Renal cortical epithelial cell (primary cell): ENCODE measurements at regions not wholly inside any gene's neighbourhood (a gene's known extent, or its start where the extent isn't known, plus 50 kb on each side); places are given as distances from the start of the nearest gene placed in this dataset.

ENCODE experiments used
- DNase-seq: peaks from one replicate; pipeline ENCODE4 v3.0.0-alpha.2; 2011; ENCODE audit warnings: low read depth

- DNase-seq: peak; percentile 99
Observed at GRCh38 chr2:8086796-8087479, 594.9 kb upstream of the ID2 start.

GRCh38 chr2:8087480-8087840 lies 594.4 kb upstream of the ID2 start:
- DNase-seq: no peak

GRCh38 chr2:8088810-8089209 lies 593.0 kb upstream of the ID2 start:
- DNase-seq: no peak

DNA sequence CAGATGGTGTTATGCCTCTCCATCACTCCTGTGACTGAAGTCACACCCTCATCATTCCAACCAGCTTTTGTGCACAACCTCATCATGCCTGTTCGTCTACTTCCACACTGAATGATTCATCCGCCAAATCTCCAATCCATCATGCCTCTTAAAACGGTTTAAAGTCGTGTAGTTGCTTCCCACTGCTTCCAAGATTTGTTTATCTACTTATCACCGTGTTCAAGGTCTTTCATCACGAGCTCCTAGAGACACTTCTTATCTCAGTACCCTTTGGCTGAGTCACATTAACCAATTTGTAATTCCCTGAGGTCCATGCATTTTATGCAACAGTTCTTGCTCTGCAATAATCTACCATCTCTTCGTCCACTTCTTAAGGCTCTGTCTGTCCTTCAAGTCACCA lies 592.3 kb upstream of the ID2 start:
- no peak for DNase-seq

GRCh38 chr2:8090748-8091700 lies 590.8 kb upstream of the ID2 start:
- peak; percentile 98 for DNase-seq

GRCh38 chr2:8094526-8094925 lies 587.3 kb upstream of the ID2 start:
- DNase-seq: no peak

DNA sequence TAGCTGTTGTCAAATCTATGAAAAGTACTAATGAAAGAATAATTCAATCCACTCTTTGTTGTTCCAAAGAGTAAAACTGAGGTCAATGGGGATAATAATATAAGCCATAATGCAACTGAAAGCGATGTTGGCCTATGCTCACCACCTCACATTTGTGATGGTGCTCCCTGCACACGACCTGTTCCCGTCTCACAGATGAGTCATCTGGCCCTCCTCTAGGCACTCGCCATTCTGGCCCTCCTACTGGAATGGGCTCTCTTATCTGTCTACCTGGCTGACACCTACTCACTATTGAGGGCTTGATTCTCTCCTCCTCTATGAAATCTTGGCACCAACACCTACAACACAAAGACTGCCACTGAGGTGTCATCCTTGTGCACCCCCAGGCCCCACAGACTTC lies 585.9 kb upstream of the ID2 start:
- DNase-seq: no peak

DNA sequence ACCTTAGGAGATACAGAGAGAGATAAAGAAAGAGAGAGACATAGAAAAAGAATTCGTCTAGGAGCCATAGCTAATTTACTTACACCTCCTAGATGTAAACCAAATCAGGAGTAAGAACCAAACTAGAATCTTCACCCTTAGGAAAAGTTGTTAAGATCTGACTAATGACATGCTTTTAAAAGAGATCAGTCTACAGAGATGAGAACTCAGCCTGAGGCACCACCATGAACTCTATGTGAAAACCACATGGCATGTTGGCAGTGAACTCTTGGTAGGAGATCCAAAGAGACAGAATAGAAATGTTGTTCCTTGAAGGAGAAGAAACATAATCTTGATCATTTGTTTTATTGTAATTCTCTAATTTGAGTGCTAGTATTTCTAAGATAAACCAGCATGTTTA lies 585.4 kb upstream of the ID2 start:
- DNase-seq: no peak

DNA sequence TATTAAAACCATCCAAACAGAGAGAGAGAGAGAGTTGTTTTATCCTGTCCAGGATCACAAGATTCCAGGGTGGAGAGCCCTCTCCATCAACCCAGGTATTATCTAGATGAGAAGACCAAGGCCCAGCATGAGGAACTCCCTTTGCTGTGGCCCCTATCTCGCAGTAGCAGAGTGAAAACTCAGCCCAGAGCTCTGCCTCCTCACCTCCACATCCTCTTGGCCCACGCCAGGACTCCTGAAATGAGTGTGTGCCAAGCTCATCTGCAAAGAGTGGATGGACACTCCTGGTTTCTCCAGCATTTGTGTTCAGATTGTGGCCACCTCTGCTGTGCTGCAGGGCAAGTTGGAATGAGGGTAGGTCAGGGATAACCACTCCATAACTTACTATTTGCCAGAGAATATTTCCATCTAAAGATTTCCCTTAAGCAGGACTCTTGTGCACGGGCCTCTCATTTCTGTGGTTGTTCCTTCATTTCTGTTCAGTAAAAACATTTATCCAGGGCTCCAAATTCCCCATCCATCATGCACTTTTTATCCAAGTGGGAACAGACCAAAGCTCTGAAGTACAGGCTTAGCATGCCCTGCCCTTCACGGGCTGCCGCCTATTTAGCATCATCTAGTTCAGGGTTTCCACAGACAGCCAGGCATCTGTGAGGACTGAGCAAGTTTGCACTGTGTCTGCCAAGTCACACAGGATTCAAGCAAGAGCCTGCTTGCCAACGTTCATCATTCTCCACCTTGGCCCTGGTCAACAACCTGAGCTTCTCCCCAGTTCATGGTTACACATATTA lies 583.2 kb upstream of the ID2 start:
- DNase-seq: no peak

DNA sequence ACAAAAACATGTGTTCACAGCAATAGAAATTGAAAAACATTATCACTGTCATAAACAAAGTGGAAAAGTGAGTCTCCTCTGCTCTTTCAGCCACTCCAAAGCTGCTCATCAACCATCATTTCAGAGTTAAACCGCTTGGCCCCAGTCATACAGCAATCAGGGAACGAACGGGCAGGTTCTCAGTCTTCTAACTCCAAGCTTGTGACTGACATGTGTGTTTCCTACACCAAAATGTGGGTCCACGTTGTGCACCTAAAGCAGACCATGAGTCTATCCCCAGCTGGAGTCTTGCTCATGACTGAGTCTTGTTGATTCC lies 582.6 kb upstream of the ID2 start:
- DNase-seq: no peak

GRCh38 chr2:8101614-8102277 lies 580.1 kb upstream of the ID2 start:
- no peak for DNase-seq

DNA sequence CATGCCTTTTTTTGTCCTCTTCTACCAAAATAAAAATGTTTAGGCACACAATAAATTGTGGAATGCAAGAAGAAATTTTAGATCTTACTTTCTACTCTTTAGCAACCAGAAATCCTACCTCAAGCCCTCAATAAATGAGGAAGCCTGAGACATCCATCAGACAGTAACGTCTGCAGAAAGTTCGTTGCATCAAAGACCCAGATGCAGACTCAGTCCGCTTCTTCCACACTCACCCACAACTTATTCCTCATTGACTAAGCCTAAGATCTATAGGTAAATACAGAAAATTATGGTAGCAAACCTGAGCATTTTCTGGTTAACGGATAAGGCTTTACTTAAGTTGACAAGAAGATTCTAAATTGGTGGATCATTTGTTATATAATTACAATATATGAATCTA lies 579.4 kb upstream of the ID2 start:
- DNase-seq: no peak

- peak; percentile 87 for DNase-seq
Observed at GRCh38 chr2:8103085-8103708, 578.7 kb upstream of the ID2 start.

- no peak for DNase-seq
Observed at GRCh38 chr2:8107150-8107549, 574.7 kb upstream of the ID2 start.

DNA sequence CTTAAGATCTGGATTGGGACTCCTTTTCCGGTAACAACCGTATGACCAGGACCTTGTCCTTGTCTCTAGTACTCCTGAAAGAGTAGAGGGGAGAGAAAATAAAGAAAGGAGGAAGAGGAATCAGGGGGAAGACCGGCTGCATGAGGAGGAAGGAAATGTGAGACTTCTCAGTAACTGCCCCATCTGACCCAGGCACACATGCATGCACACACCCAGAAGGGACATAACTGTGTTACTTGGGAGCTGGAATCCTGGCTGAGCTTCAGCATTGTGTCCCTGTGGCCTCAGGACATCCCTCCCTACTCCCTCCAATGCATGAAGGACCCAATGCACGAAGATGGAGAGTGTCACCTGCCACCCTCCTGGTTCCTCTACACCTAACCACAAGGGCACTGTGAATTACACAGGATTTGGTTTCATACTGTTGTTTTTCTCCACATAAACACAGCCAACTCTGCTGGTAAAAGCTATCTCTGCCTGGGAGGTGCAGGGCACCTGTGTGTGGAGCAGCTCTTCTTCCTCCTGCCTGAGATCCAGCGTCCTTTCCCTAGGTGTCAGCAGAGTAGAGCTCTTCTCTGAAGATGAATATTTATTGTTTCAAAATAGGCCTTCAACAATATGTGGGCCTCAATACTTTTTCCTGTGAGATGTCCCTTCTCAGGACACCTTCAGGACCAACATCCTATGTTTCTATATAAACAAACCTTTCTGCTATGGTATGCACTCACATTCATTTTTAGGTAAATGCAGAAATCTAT lies 574.1 kb upstream of the ID2 start:
- DNase-seq: no peak

DNA sequence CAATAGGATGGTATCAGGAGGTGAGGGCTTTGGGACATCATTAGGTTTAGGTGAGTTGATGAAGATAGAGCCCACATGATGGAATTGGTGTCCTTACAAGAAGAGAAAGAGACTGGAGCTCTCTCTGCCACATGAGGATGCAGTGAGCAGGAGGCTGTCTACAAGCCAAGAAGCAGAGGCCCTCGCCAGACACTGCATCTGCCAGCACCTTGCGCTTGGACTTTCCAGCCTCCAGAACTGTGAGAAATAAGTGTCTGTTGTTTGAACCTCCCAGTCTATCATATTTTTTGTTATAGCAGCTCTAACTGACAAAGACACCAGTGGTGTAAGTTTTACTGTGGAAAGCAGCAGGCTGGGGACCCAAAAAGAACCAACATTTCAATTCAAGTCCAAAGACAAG lies 571.1 kb upstream of the ID2 start:
- DNase-seq: no peak

DNA sequence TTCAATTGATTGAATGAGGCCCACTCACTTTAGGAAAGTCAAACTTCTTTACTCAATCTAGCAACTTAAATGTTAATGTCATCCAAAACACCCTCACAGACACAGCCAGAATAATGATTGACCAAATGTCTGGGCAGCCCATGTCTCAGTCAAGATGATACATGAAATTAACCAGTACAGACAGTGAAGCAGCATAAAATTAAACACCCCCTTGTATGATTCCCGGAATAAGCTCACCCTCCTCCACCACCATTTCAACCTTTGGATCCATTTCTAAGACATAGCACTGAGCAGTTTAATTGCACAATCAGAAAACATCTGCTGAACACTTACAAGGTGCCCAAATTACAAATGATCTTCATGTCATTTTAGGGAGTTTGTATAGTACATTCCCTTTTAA lies 570.7 kb upstream of the ID2 start:
- DNase-seq: peak; percentile 32

DNA sequence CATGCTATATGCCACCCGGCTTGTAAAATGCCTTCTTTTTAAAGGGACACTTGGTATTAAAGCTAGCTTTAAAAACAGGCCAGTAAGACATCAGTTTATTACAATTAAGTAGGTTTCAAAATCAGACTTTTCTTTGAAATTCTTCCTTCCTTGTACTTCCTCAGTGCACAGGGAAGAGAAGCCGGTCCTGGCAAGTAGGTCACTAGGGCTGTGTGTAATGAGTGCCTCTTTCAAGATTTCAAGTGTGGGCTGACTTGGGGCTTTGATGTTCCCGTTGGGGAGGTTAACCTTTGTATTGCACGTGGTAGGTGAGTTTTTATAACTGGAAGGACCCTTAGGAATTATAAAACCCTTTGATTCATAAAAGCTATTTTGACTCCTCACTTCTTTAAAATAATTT lies 566.4 kb upstream of the ID2 start:
- no peak for DNase-seq

GRCh38 chr2:8115966-8116365 lies 565.9 kb upstream of the ID2 start:
- peak; percentile 88 for DNase-seq

DNA sequence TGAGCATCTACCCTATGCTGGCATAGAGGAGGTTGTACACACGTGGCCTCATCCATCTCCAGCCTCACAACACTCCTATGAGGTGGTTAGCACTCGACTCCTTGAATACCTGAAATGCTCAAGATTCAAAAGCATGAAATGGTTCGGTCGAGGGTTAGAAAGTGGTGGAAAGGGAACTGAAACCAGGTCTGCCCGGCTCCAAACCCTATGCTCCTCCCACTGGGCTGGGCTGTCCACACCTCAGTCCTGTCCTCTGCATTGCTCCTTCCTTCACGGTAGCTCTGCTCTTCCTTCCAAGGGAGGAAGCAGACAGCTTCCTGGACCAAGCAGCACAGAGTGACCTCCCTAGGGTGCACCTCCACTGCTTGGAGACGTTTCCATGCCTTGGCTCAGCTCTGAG lies 565.2 kb upstream of the ID2 start:
- DNase-seq: no peak
